ENCODE measurements at regions not wholly inside any gene's neighbourhood (a gene's known extent, or its start where the extent isn't known, plus 50 kb on each side); places are given as distances from the start of the nearest gene placed in this dataset.

DNA sequence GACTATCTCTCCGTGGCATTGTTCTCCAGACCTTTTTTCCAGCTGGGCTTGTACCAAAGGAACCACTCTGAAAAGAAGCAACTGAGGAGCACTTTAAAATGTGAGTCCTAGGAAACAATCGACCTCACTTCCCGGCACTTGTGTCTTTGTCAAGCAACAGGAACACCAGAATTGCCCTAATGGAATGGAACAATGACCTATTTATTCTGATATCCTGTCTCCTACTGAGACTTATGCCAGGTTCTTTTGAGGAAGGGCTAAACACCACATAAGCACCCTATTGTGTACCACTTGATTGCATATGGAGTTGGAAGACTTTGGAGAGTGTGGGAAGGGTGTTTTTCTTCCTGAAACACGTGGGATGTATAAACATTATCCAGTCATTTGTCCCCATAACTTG lies 56.8 kb upstream of the TGFBR2 start:
- TF ChIP-seq ZFX (IDR thresholded peaks at IDR 0.05) (no peak), CTCF (conservative IDR thresholded peaks at IDR 0.05) (no peak)
- H3K27ac ChIP-seq = no peak overlapping the region

DNA sequence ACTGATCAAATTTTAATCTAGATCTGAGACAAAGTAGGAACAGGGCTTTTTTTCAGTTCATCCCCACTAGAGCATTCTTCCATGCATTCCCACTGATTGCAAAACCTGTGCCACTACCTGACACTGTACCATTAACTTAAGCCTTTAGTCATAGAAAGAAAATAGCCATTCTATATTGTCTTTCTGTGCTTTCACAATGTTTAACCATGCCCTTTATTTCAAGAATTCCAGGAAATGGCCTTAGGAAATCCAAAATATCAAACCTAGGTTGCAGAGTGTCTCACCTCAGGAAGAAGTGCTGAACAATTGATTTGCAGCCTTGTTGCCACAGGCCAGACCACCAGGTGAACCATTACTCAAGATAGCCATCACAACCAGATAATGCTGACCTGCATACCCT lies 56.2 kb upstream of the TGFBR2 start:
- H3K27ac ChIP-seq = no peak overlapping the region
- TF ChIP-seq CTCF (conservative IDR thresholded peaks at IDR 0.05) (no peak), ZFX (IDR thresholded peaks at IDR 0.05) (no peak)

GRCh38 chr3:30551266-30551665 lies 55.1 kb upstream of the TGFBR2 start:
- TF ChIP-seq CTCF (conservative IDR thresholded peaks at IDR 0.05) (no peak), ZFX (IDR thresholded peaks at IDR 0.05) (no peak)

GRCh38 chr3:30551927-30552326 lies 54.5 kb upstream of the TGFBR2 start:
- TF ChIP-seq ZFX (IDR thresholded peaks at IDR 0.05) = no peak
- no peak for TF ChIP-seq CTCF (conservative IDR thresholded peaks at IDR 0.05)

More at GRCh38 chr3:30551266-30551665, 55.1 kb upstream of the TGFBR2 start:
- no peak overlapping the region for H3K27ac ChIP-seq

DNA sequence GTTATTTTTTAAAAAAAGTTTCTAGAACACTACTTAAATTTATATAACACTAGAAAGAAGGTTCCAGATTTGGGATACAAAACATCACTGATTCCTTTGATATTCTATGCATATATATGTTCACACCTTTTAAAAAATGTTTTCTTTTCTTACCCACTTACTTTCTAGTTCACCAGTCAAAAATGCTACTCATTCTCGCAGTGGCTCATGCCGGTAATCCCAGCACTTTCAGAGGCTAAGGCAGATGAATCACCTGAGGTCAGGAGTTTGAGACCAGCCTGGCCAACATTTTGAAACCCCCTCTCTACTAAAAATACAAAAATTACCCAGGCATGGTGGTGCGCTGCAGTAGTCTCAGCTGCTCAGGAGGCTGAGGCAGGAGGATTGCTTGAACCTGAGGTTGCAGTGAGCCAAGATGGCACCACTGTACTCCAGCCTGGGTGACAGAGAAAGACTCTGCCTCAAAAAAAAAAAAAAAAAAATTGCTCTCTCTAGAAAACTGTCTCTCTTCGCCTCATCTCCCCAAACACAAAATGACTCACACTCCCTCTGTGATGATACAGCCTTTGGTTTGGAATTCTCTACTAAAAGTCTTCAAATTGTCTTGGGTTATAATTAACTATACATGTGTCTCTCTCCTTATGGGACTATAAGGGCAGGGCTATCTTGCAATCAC lies 52.6 kb upstream of the TGFBR2 start:
- no peak overlapping the region for H3K27ac ChIP-seq
- no peak for TF ChIP-seq ZFX (IDR thresholded peaks at IDR 0.05)
- no peak for TF ChIP-seq CTCF (conservative IDR thresholded peaks at IDR 0.05)

More at GRCh38 chr3:30551927-30552326, 54.5 kb upstream of the TGFBR2 start:
- no peak overlapping the region for H3K27ac ChIP-seq

DNA sequence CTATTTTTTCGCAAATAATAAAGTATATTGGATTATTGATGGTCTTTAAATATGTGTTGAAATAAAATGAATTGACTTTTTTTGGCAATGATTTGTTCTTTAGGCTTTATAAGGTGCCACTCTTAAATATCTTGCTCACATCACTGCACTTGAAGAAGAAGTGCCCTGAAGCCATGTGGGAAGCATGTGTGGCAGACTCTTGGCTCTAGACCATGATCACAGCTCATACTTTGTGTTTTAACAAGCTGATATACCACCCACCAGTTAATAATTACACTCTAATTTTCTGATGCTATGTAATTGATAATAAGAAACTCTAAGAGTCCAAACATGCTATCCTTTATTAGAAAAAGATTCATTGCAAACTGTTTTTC lies 52.1 kb upstream of the TGFBR2 start:
- no peak overlapping the region for H3K27ac ChIP-seq
- TF ChIP-seq CTCF (conservative IDR thresholded peaks at IDR 0.05) = no peak
- TF ChIP-seq ZFX (IDR thresholded peaks at IDR 0.05) = no peak

DNA sequence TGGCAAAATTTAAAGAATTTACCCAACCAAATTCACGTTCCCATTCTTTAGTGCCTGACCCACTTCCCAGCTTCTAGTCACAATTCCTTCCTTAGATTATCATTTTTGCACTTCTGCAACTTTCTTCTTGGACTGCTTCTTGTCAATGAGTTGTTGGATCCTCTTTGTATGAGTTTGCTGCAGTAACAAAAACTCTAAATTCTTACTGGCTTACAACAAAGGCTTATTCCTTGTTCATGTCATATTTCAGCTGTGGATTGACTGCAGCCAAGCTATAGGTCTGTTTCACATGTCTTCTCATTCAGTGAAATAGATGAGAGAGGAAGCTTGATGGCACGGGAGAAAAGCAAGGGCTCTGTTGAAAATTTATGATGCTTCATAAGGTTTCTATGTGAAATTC lies 50.4 kb upstream of the TGFBR2 start:
- no peak overlapping the region for H3K27ac ChIP-seq
- no peak for TF ChIP-seq ZFX (IDR thresholded peaks at IDR 0.05)
- no peak for TF ChIP-seq CTCF (conservative IDR thresholded peaks at IDR 0.05)
